PC-9 (cell line): ENCODE measurements at regions not wholly inside any gene's neighbourhood (a gene's known extent, or its start where the extent isn't known, plus 50 kb on each side); places are given as distances from the start of the nearest gene placed in this dataset.
"Not testable (repeated sequence)": the region's sequence is repeated elsewhere in the genome, so short reads cannot be mapped to it uniquely, and the experiment has no call there.

Experiments used
- BruUV-seq: library from RNA; stranded (reverse); fragments of 400-500 nt; replicated peaks from 2 replicates; lab custom pipeline; 2021; lab: Mats Ljungman, UMichigan
- CTCF ChIA-PET: fragments of 300-600 bp; sonication (Branson Sonifier 250); formaldehyde crosslinking; loops from one replicate; lab custom pipeline; 2022; ENCODE audit warnings: antibody characterized with exemption; lab: Charles Lee
- POLR2A ChIA-PET: fragments of 300-600 bp; sonication (Branson Sonifier 250); formaldehyde crosslinking; loops from one replicate; lab custom pipeline; 2022; ENCODE audit warnings: antibody characterized with exemption; ENCODE audit not compliant: unreplicated experiment; lab: Charles Lee
- DNase-seq, 2 experiments: peaks; one replicate each; pipeline versions ENCODE4 v3.0.0 to v3.0.0-alpha.2; 2015 to 2022; ENCODE audit warnings: mixed read lengths in 1 of 2
- H2AFZ ChIP-seq: fragments of 200-600 bp; sonication (generic); 2 replicates; pipeline ENCODE4 v1.8.1; 2017; ENCODE audit warnings: antibody characterized with exemption
- H3F3A ChIP-seq: fragments of 200-600 bp; sonication (generic); 2 replicates; pipeline ENCODE4 v1.8.1; 2017; ENCODE audit warnings: antibody characterized with exemption, mild to moderate bottlenecking, low read depth; ENCODE audit not compliant: insufficient read depth
- H3K27ac ChIP-seq: fragments of 200-600 bp; sonication (generic); 2 replicates; pipeline ENCODE4 v1.6.1; 2016; ENCODE audit warnings: mixed run types
- H3K27me3 ChIP-seq: fragments of 200-600 bp; sonication (generic); 2 replicates; pipeline ENCODE4 v1.6.1; 2016; ENCODE audit warnings: low read depth, mixed run types; ENCODE audit not compliant: insufficient read depth
- H3K36me3 ChIP-seq: fragments of 200-600 bp; sonication (generic); 2 replicates; pipeline ENCODE4 v1.6.1; 2016; ENCODE audit warnings: low read depth, mixed run types
- H3K4me1 ChIP-seq: fragments of 200-600 bp; sonication (generic); replicated peaks from 2 replicates; pipeline ENCODE4 v1.6.1; 2016; ENCODE audit warnings: mixed run types; ENCODE audit not compliant: insufficient read depth
- H3K4me2 ChIP-seq: fragments of 200-600 bp; sonication (generic); 2 replicates; pipeline ENCODE4 v1.6.1; 2017; ENCODE audit warnings: mixed run types
- H3K4me3 ChIP-seq: fragments of 200-600 bp; sonication (generic); 2 replicates; pipeline ENCODE4 v1.6.1; 2016; ENCODE audit warnings: mixed run types
- H3K79me2 ChIP-seq: fragments of 200-600 bp; sonication (generic); 2 replicates; pipeline ENCODE4 v1.6.1; 2017; ENCODE audit warnings: low read depth, mixed run types
- H3K9me2 ChIP-seq: fragments of 200-600 bp; sonication (generic); 2 replicates; pipeline ENCODE4 v1.8.1; 2017; ENCODE audit warnings: mild to moderate bottlenecking; ENCODE audit not compliant: insufficient read depth
- H3K9me3 ChIP-seq: fragments of 200-600 bp; sonication (generic); 2 replicates; pipeline ENCODE4 v1.8.1; 2016; ENCODE audit warnings: low read depth; ENCODE audit not compliant: insufficient read depth
- H4K20me1 ChIP-seq: fragments of 200-600 bp; sonication (generic); 2 replicates; pipeline ENCODE4 v1.8.1; 2017; ENCODE audit not compliant: insufficient read depth
- EZH2 ChIP-seq: fragments of 200-600 bp; sonication (generic); IDR thresholded peaks from 2 replicates; pipeline ENCODE4 v1.8.0; 2017; ENCODE audit warnings: antibody characterized with exemption, low read depth
- intact Hi-C: fragments of 100-400 bp; cut with micrococcal nuclease; formaldehyde crosslinking; loops from one replicate; pipeline ENCODE4 v1.10.0; 2022; ENCODE audit not compliant: unreplicated experiment
- TF ChIP-seq, protein P1 (sequence below): fragments of 200-600 bp; sonication (generic); conservative IDR thresholded peaks from 2 replicates; pipeline ENCODE4 v1.6.1; 2017; ENCODE audit warnings: mixed run types, antibody characterized with exemption, mild to moderate bottlenecking, moderate library complexity

DNA sequence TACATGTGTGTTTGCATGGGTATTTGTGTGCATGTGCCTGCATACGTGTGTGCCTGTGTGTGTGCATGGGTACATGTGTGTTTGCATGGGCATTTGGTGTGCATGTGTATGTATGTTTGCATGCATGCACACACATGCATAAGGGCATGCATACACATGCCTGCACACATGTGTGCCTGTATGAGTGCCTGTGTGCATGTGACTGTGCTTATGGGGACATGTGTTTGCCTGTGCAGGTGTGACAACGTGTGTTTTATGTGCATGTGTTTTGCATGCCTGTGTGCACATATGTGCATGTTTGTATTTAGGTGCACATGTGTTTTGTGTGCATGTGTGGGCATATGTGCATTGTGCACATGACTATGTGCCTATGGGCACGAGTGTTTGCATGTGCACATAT is 165.7 kb downstream of the ERMARD start:
- Histone ChIP-seq H2AFZ (no peak overlapping the region), H3K4me2 (no peak overlapping the region), H3F3A (no peaks in the 10 kb centered on the region), H3K79me2 (no peaks in the 10 kb centered on the region), H3K4me3 (no peak overlapping the region), H4K20me1 (no peaks in the 10 kb centered on the region), H3K9me2 (no peaks in the 10 kb centered on the region), H3K4me1 (no peaks in the 10 kb centered on the region), H3K27me3 (peaks cover 44% of the 10 kb centered on the region), H3K36me3 (no peaks in the 10 kb centered on the region), H3K27ac (no peak overlapping the region), H3K9me3 (no peaks in the 10 kb centered on the region)
- TF ChIP-seq, protein P1, sequence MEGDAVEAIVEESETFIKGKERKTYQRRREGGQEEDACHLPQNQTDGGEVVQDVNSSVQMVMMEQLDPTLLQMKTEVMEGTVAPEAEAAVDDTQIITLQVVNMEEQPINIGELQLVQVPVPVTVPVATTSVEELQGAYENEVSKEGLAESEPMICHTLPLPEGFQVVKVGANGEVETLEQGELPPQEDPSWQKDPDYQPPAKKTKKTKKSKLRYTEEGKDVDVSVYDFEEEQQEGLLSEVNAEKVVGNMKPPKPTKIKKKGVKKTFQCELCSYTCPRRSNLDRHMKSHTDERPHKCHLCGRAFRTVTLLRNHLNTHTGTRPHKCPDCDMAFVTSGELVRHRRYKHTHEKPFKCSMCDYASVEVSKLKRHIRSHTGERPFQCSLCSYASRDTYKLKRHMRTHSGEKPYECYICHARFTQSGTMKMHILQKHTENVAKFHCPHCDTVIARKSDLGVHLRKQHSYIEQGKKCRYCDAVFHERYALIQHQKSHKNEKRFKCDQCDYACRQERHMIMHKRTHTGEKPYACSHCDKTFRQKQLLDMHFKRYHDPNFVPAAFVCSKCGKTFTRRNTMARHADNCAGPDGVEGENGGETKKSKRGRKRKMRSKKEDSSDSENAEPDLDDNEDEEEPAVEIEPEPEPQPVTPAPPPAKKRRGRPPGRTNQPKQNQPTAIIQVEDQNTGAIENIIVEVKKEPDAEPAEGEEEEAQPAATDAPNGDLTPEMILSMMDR, result no peak
- TF ChIP-seq EZH2, result no peak
- intact Hi-C loops, result no loop called here
- CTCF ChIA-PET, result no interaction called here
- no peak for DNase-seq
- POLR2A ChIA-PET, result no interaction called here
- no TSS peak for BruUV-seq

DNA sequence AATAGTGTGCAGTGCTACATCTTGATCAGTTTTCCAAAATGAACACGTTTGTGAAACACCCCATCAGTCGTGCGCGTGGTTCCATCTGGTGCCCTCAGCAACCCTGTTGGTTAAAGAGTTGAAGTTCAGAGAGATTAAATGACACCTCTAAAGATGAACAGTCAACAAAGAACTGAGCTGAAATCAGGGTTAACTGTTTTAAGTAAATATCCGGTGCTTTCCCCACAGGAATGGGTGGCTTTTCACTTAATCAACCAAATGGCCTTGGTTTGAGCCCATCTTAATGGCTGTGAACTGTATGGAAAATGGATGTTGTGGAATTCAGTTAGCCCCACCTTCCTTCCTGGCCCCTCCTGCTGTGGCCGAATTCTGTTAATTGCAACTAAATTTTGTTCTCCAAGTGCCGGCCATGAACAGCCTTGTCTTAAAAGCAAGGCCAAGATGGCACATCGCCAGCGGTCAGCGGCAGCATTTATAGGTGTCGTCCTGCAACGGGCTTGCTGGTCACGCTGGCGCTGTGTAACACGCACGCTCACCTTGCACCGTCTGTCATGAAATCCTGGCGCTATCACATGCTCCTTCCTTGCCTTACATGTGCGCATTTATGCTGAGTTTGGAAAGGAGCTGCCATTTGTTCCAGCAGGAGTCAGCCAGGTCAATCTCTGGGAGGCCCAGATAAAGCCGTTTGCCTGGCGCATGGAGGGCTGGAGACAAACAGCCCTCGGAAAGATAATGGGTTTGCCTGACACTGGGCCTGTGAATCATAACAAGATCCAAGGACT is 164.5 kb downstream of the ERMARD start:
- ChIA-PET CTCF (no interaction called here), POLR2A (no interaction called here)
- intact Hi-C loops, result no loop called here

DNA sequence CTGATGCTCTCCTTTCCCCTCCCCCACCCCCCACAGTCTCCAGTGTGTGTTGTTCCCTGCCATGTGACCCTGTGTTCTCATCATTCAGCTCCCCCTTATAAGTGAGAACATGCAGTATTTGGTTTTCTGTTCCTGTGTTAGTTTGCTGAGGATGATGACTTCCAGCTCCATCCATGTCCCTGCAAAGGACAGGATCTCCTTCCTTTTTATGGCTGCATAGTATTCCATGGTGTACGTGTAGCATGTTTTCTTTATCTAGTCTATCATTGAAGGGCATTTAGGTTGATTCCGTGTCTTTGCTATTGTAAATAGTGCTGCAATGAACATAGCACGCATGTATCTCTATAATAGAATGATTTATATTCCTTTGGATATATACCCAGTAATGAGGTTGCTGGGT is 162.3 kb downstream of the ERMARD start:
- H3K4me2 ChIP-seq, H3K9me3 ChIP-seq, H2AFZ ChIP-seq, H3K36me3 ChIP-seq, H3K4me3 ChIP-seq, DNase-seq, H3K9me2 ChIP-seq, H4K20me1 ChIP-seq, H3F3A ChIP-seq, H3K27ac ChIP-seq, intact Hi-C loops, POLR2A ChIA-PET, H3K79me2 ChIP-seq, CTCF ChIA-PET, BruUV-seq, H3K4me1 ChIP-seq: not testable (repeated sequence)
- peaks cover 59% of the 10 kb centered on the region for H3K27me3 ChIP-seq

More for the DNA sequence above, 164.5 kb downstream of the ERMARD start:
- Histone ChIP-seq H3K36me3 (no peaks in the 10 kb centered on the region), H3K4me2 (no peak overlapping the region), H3K4me3 (no peak overlapping the region), H3F3A (no peaks in the 10 kb centered on the region), H3K9me2 (no peaks in the 10 kb centered on the region), H3K79me2 (no peaks in the 10 kb centered on the region), H3K9me3 (no peaks in the 10 kb centered on the region), H2AFZ (no peak overlapping the region), H3K27ac (no peak overlapping the region), H3K4me1 (no peaks in the 10 kb centered on the region), H4K20me1 (no peaks in the 10 kb centered on the region), H3K27me3 (peaks cover 45% of the 10 kb centered on the region)
- no peak for DNase-seq
- no TSS peak for BruUV-seq
- TF ChIP-seq, protein P1, result no peak
- no peak for TF ChIP-seq EZH2
